ENCODE measurements at regions not wholly inside any gene's neighbourhood (a gene's known extent, or its start where the extent isn't known, plus 50 kb on each side); places are given as distances from the start of the nearest gene placed in this dataset.

- TF ChIP-seq POLR2A (IDR thresholded peaks at IDR 0.05) (no peak), CTCF (IDR thresholded peaks at IDR 0.05) (no peak)
Measured at GRCh38 chr16:51419768-51420167, 268.7 kb upstream of the SALL1 start.
